ENCODE measurements at regions not wholly inside any gene's neighbourhood (a gene's known extent, or its start where the extent isn't known, plus 50 kb on each side); places are given as distances from the start of the nearest gene placed in this dataset.

GRCh38 chr1:217981430-217981829, 303.7 kb upstream of the RRP15 start:
- TF ChIP-seq EZH2 (IDR thresholded peaks at IDR 0.05), result no peak
- TF ChIP-seq FOXP2 (optimal IDR thresholded peaks at IDR 0.05; ENCODE audit: control extremely low read depth, extremely low read length, insufficient read depth), result no peak

All from SK-N-MC (cell line).